CD4-positive, alpha-beta memory T cell (primary cell): ENCODE measurements at regions not wholly inside any gene's neighbourhood (a gene's known extent, or its start where the extent isn't known, plus 50 kb on each side); places are given as distances from the start of the nearest gene placed in this dataset.
"Not testable (repeated sequence)": the region's sequence is repeated elsewhere in the genome, so short reads cannot be mapped to it uniquely, and the experiment has no call there.

ENCODE experiments used
- CTCF ChIA-PET: fragments of 350-600 bp; sonication (Branson Sonifier 250); formaldehyde crosslinking; loops from one replicate; lab custom pipeline; 2021; ENCODE audit warnings: inconsistent platforms; ENCODE audit not compliant: partially characterized antibody; lab: Charles Lee
- POLR2A ChIA-PET: fragments of 350-600 bp; sonication (Branson Sonifier 250); formaldehyde crosslinking; loops from one replicate; lab custom pipeline; 2021; ENCODE audit not compliant: partially characterized antibody; lab: Charles Lee
- DNase-seq, 5 donors: peaks; one replicate each; pipeline versions ENCODE4 v3.0.0 to v3.0.0-alpha.2; 2020 to 2022; ENCODE audit warnings: mixed read lengths in 1 of 5
- H3K27ac ChIP-seq: one replicate; pipeline ENCODE4 v1.7.0; 2013; ENCODE audit warnings: low read depth, low read length
- H3K27me3 ChIP-seq: 2 replicates; pipeline ENCODE4 v1.7.0; 2013; ENCODE audit warnings: mild to moderate bottlenecking, low read length, moderate library complexity; ENCODE audit not compliant: insufficient read depth
- H3K36me3 ChIP-seq: 2 replicates; pipeline ENCODE4 v1.7.0; 2013; ENCODE audit warnings: mild to moderate bottlenecking, low read length, moderate library complexity; ENCODE audit not compliant: insufficient read depth
- H3K4me1 ChIP-seq: 2 replicates; pipeline ENCODE4 v1.7.0; 2013; ENCODE audit warnings: mild to moderate bottlenecking, low read length, moderate library complexity; ENCODE audit not compliant: insufficient read depth
- H3K4me3 ChIP-seq, 2 donors: one replicate each; pipeline ENCODE4 v1.7.0; 2013; ENCODE audit warnings: low read length in 2 of 2, mild to moderate bottlenecking in 1 of 2
- H3K9me3 ChIP-seq, 2 donors: one replicate each; pipeline ENCODE4 v1.7.0; 2013; ENCODE audit warnings: low read length in 2 of 2, control low read depth in 1 of 2; ENCODE audit not compliant: control insufficient read depth in 1 of 2
- H3K27ac Mint-ChIP-seq, 7 donors: one replicate each; pipeline ENCODE4 v1.8.0; 2020 to 2021; ENCODE audit warnings: mixed read lengths in 7 of 7, mild to moderate bottlenecking in 6 of 7, inconsistent platforms in 3 of 7, moderate library complexity in 3 of 7
- H3K27me3 Mint-ChIP-seq, 2 donors: one replicate each; pipeline ENCODE4 v1.8.0; 2020 to 2021; ENCODE audit warnings: mixed read lengths in 2 of 2
- H3K36me3 Mint-ChIP-seq, 2 donors: one replicate each; pipeline ENCODE4 v1.8.0; 2020 to 2021; ENCODE audit warnings: mixed read lengths in 2 of 2, inconsistent platforms in 1 of 2, mild to moderate bottlenecking in 1 of 2
- H3K4me1 Mint-ChIP-seq, 4 donors: one replicate each; pipeline ENCODE4 v1.8.0; 2020 to 2021; ENCODE audit warnings: mixed read lengths in 4 of 4, mild to moderate bottlenecking in 1 of 4
- H3K4me3 Mint-ChIP-seq, 8 donors: one replicate each; pipeline ENCODE4 v1.8.0; 2020 to 2021; ENCODE audit warnings: mixed read lengths in 8 of 8, mild to moderate bottlenecking in 7 of 8, moderate library complexity in 6 of 8, inconsistent platforms in 3 of 8
- H3K9me3 Mint-ChIP-seq, 8 donors: one replicate each; pipeline ENCODE4 v1.8.0; 2020 to 2021; ENCODE audit warnings: mixed read lengths in 8 of 8, mild to moderate bottlenecking in 5 of 8, inconsistent platforms in 3 of 8, moderate library complexity in 1 of 8
- intact Hi-C: fragments of 100-400 bp; cut with micrococcal nuclease; formaldehyde crosslinking; loops from one replicate; pipeline ENCODE4 v1.15.1; 2023

- intact Hi-C loops, result no loop called here
- no peak overlapping the region for H3K4me3 ChIP-seq
- no peaks in the 10 kb centered on the region for H3K4me1 Mint-ChIP-seq
- H3K4me1 ChIP-seq, result no peaks in the 10 kb centered on the region
- H3K9me3 Mint-ChIP-seq, result peaks cover 2 to 10% (median 4%) of the 10 kb centered on the region in 8 donors
- H3K9me3 ChIP-seq, result peaks cover 0 to 2% of the 10 kb centered on the region in 2 donors
- H3K27me3 Mint-ChIP-seq, result peaks cover 2 to 5% of the 10 kb centered on the region in 2 donors
- no peak overlapping the region for H3K4me3 Mint-ChIP-seq
- no peak overlapping the region for H3K27ac Mint-ChIP-seq
- H3K27ac ChIP-seq, result no peak overlapping the region
- H3K27me3 ChIP-seq, result no peaks in the 10 kb centered on the region
- CTCF ChIA-PET, result no interaction called here
- no peaks in the 10 kb centered on the region for H3K36me3 Mint-ChIP-seq
- DNase-seq, result no peak
- POLR2A ChIA-PET, result no interaction called here
- no peaks in the 10 kb centered on the region for H3K36me3 ChIP-seq
Measured at GRCh38 chr2:195115738-195116137, 541.3 kb upstream of the SLC39A10 start.

- intact Hi-C loops, result no loop called here
- H3K9me3 ChIP-seq, result no peaks in the 10 kb centered on the region
- no peaks in the 10 kb centered on the region for H3K27me3 ChIP-seq
- Mint-ChIP-seq H3K36me3 (no peaks in the 10 kb centered on the region), H3K27ac (no peak overlapping the region), H3K4me1 (no peaks in the 10 kb centered on the region), H3K4me3 (no peak overlapping the region), H3K9me3 (peaks cover 0 to 4% (median 0%) of the 10 kb centered on the region in 8 donors), H3K27me3 (peaks cover 0 to 1% of the 10 kb centered on the region in 2 donors)
- POLR2A ChIA-PET, result no interaction called here
- CTCF ChIA-PET, result no interaction called here
- no peaks in the 10 kb centered on the region for H3K4me1 ChIP-seq
- no peak overlapping the region for H3K4me3 ChIP-seq
- DNase-seq, result no peak
- H3K36me3 ChIP-seq, result no peaks in the 10 kb centered on the region
- no peak overlapping the region for H3K27ac ChIP-seq
Measured at GRCh38 chr2:195108182-195108581, 548.8 kb upstream of the SLC39A10 start.

GRCh38 chr2:195106681-195107380 is 550.2 kb upstream of the SLC39A10 start:
- no peaks in the 10 kb centered on the region for H3K9me3 ChIP-seq
- no peak for DNase-seq
- no peak overlapping the region for H3K27ac Mint-ChIP-seq
- no peaks in the 10 kb centered on the region for H3K4me1 Mint-ChIP-seq
- no peak overlapping the region for H3K4me3 Mint-ChIP-seq
- ChIA-PET CTCF (no interaction called here), POLR2A (no interaction called here)
- H3K36me3 ChIP-seq, result no peaks in the 10 kb centered on the region
- H3K4me3 ChIP-seq, result no peak overlapping the region
- intact Hi-C loops, result no loop called here
- no peaks in the 10 kb centered on the region for H3K9me3 Mint-ChIP-seq
- H3K4me1 ChIP-seq, result no peaks in the 10 kb centered on the region
- no peaks in the 10 kb centered on the region for H3K36me3 Mint-ChIP-seq
- H3K27ac ChIP-seq, result no peak overlapping the region
- H3K27me3 Mint-ChIP-seq, result peaks cover 0 to 1% of the 10 kb centered on the region in 2 donors
- no peaks in the 10 kb centered on the region for H3K27me3 ChIP-seq

GRCh38 chr2:195105581-195105980 is 551.4 kb upstream of the SLC39A10 start:
- Histone ChIP-seq H3K27me3 (no peaks in the 10 kb centered on the region), H3K9me3 (no peaks in the 10 kb centered on the region), H3K4me1 (no peaks in the 10 kb centered on the region), H3K4me3 (no peak overlapping the region), H3K27ac (no peak overlapping the region), H3K36me3 (no peaks in the 10 kb centered on the region)
- Mint-ChIP-seq H3K4me1 (no peaks in the 10 kb centered on the region), H3K4me3 (no peak overlapping the region), H3K36me3 (no peaks in the 10 kb centered on the region), H3K27me3 (peaks cover 0 to 1% of the 10 kb centered on the region in 2 donors), H3K9me3 (no peaks in the 10 kb centered on the region), H3K27ac (no peak overlapping the region)
- POLR2A ChIA-PET, result no interaction called here
- CTCF ChIA-PET, result no interaction called here
- intact Hi-C loops, result no loop called here
- DNase-seq, result no peak

- Mint-ChIP-seq H3K4me3 (no peak overlapping the region), H3K36me3 (no peaks in the 10 kb centered on the region), H3K4me1 (no peaks in the 10 kb centered on the region), H3K27me3 (peaks cover 0 to 5% of the 10 kb centered on the region in 2 donors), H3K9me3 (peaks cover 0 to 1% (median 0%) of the 10 kb centered on the region in 8 donors), H3K27ac (no peak overlapping the region)
- no peak overlapping the region for H3K4me3 ChIP-seq
- DNase-seq, result no peak
- H3K27me3 ChIP-seq, result no peaks in the 10 kb centered on the region
- intact Hi-C loops, result no loop called here
- H3K9me3 ChIP-seq, result no peaks in the 10 kb centered on the region
- ChIA-PET CTCF (no interaction called here), POLR2A (no interaction called here)
- no peaks in the 10 kb centered on the region for H3K36me3 ChIP-seq
- H3K27ac ChIP-seq, result no peak overlapping the region
- no peaks in the 10 kb centered on the region for H3K4me1 ChIP-seq
Measured at GRCh38 chr2:195094330-195094729, 562.7 kb upstream of the SLC39A10 start.

- DNase-seq, result no peak
- H3K36me3 ChIP-seq, result no peaks in the 10 kb centered on the region
- Mint-ChIP-seq H3K27me3 (peaks cover 3 to 7% of the 10 kb centered on the region in 2 donors), H3K4me3 (no peak overlapping the region), H3K9me3 (peaks cover 0 to 2% (median 0%) of the 10 kb centered on the region in 8 donors), H3K27ac (no peak overlapping the region), H3K36me3 (no peaks in the 10 kb centered on the region), H3K4me1 (no peaks in the 10 kb centered on the region)
- CTCF ChIA-PET, result interaction anchor here (0.6 kb wide), 1 partner anchor 1185 kb away, joined by 5 read pairs; no protein-coding TSS in a partner anchor
- H3K4me3 ChIP-seq, result no peak overlapping the region
- H3K27ac ChIP-seq, result no peak overlapping the region
- H3K27me3 ChIP-seq, result no peaks in the 10 kb centered on the region
- H3K9me3 ChIP-seq, result no peaks in the 10 kb centered on the region
- POLR2A ChIA-PET, result no interaction called here
- no peaks in the 10 kb centered on the region for H3K4me1 ChIP-seq
- intact Hi-C loops, result no loop called here
Measured at GRCh38 chr2:195092341-195092740, 564.7 kb upstream of the SLC39A10 start.

GRCh38 chr2:195072806-195073205 is 584.2 kb upstream of the SLC39A10 start:
- H3K27ac Mint-ChIP-seq, H3K27ac ChIP-seq, H3K4me3 ChIP-seq, DNase-seq, H3K9me3 ChIP-seq, H3K4me3 Mint-ChIP-seq, H3K4me1 ChIP-seq, H3K36me3 Mint-ChIP-seq, POLR2A ChIA-PET, H3K4me1 Mint-ChIP-seq, CTCF ChIA-PET, H3K27me3 ChIP-seq, H3K36me3 ChIP-seq, intact Hi-C loops: not testable (repeated sequence)
- Mint-ChIP-seq H3K27me3 (peaks cover 12 to 13% of the 10 kb centered on the region in 2 donors), H3K9me3 (peaks cover 0 to 11% (median 3%) of the 10 kb centered on the region in 8 donors)
